Stimulated activated naive CD8-positive, alpha-beta T cell treated with anti-CD3 and anti-CD28 coated beads, Interleukin-15, amount 100 ng/mL, for 72 hours (primary cell): ENCODE measurements at regions not wholly inside any gene's neighbourhood (a gene's known extent, or its start where the extent isn't known, plus 50 kb on each side); places are given as distances from the start of the nearest gene placed in this dataset.
"Not testable (repeated sequence)": the region's sequence is repeated elsewhere in the genome, so short reads cannot be mapped to it uniquely, and the experiment has no call there.

Experiments
- ATAC-seq: fragments of 150-1000 bp; cut with Tn5 transposase; 2 replicates; pipeline ENCODE4 v1.10.0; 2021; ENCODE audit warnings: mild to moderate bottlenecking, moderate library complexity
- DNase-seq, 2 donors: peaks; one replicate each; pipeline ENCODE4 v3.0.0; 2021 to 2022
- H3K27ac Mint-ChIP-seq, 2 donors: one replicate each; pipeline ENCODE4 v1.8.0; 2022; ENCODE audit warnings: mild to moderate bottlenecking in 2 of 2, mixed read lengths in 2 of 2, moderate library complexity in 2 of 2
- H3K27me3 Mint-ChIP-seq: one replicate; pipeline ENCODE4 v1.8.0; 2022; ENCODE audit warnings: mixed read lengths
- H3K4me1 Mint-ChIP-seq: one replicate; pipeline ENCODE4 v1.8.0; 2022; ENCODE audit warnings: mild to moderate bottlenecking, mixed read lengths
- H3K4me3 Mint-ChIP-seq, 2 donors: one replicate each; pipeline ENCODE4 v1.8.0; 2022; ENCODE audit warnings: mild to moderate bottlenecking in 2 of 2, mixed read lengths in 2 of 2, moderate library complexity in 1 of 2
- H3K9me3 Mint-ChIP-seq, 2 donors: one replicate each; pipeline ENCODE4 v1.8.0; 2022; ENCODE audit warnings: mixed read lengths in 2 of 2

DNA sequence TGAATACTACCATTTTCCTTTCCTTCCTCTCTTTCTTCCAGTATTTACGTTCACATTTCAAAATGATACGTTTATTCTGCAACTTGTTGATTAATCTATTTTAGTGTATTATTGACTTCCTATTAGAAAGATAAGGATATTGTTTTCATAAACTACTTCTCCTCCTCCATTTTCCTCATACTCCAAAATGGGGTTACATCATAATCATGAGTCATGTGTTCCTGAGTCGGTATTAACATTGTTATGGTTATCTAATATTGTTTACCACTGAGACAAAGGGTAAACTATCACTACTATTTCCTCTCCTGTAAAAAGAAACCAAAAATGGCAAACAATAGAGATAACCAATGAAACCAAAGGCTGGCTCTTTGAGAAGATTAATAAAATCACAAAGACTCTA is 126.5 kb upstream of the CDYL start:
- Mint-ChIP-seq H3K4me3 (no peak overlapping the region), H3K27ac (no peak overlapping the region), H3K9me3 (no peaks in the 10 kb centered on the region), H3K4me1 (peaks cover 8% of the 10 kb centered on the region), H3K27me3 (peaks cover 46% of the 10 kb centered on the region)
- ATAC-seq = no peak
- no peak for DNase-seq

DNA sequence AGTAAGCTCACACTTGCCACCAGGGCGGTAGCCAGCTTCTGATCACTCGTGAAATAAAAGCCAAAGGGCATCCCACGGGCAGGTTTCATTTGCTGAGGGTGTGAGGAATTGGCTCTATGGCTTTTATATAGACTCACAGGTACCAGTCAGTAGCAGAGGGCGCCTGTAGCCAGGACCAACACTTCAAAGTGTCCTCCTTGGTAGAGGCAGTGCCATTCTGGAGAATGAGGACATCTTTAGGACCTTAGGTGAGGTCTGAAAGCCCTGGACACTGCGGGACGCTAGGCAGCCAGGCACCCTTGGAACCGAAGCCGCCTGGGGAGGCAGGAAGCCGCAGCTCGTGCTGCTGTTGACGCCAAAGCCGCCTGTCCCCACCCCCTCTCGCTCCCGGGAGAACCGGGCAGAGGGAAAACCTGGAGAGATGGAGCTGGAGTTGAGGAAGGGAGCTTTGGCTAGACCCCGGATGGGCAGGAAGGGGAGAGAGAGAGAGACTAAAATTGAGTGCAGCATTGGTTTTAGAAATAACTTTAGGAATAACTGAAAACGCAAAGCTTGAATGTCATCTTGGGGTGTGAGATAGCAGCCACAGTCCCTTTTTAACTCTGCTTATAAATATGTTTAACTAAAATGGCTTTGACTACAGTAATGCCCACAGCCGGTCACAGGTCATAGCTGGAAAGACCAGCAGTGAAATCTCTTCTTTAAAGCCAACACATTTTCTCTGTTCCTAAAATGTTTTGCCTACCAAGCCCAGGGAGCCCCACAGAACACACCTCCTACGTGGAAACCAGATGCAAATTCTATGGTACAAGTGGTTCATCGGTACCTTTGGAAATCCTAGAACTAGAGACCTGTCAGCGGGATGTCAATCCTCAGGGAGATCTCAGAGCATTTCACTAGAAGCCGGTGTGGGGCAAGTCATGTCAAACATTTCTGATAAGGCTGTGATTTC is 128.5 kb upstream of the CDYL start:
- ATAC-seq = peak; percentile 62
- peaks cover 47% of the 10 kb centered on the region for H3K27me3 Mint-ChIP-seq
- peak overlapping the region; percentile 60 to 78 for H3K4me3 Mint-ChIP-seq
- no peak overlapping the region for H3K27ac Mint-ChIP-seq
- H3K9me3 Mint-ChIP-seq = no peaks in the 10 kb centered on the region
- peaks cover 8% of the 10 kb centered on the region for H3K4me1 Mint-ChIP-seq
- DNase-seq = peak; percentile 19 to 28

DNA sequence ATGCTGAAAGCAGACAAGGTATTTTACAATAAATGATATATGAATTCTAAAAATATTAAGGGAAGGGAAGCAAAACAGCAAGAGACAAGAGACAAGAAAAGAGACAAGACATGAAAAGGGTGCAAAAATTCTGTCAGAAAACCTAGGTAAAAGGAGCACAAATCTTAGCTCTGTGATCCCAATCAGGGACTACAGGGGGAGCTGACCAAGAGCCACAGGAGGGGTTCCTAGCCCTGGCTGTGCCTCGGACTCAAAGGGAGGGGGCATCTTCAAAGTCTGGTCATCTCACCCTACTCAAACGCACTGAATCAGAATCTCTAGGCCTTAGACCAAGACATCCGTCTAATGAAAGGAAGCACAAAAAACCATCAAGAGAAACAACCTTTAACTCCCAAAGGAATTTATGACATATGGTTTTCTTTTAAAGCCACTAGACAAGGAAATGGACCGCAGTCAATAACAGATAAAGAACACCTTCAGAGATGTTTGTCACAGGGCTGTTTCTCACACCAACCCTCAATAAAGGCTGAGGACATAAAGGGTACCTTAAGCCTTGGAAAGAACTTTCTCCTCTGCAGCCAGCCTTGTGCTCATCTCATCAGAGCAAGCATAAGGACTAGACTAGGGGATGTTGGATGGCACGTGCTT is 130.4 kb upstream of the CDYL start:
- peak overlapping the region in 1 of 2 donors; percentile 7 for H3K27ac Mint-ChIP-seq
- peaks cover 54% of the 10 kb centered on the region for H3K27me3 Mint-ChIP-seq
- H3K4me1 Mint-ChIP-seq = peaks cover 8% of the 10 kb centered on the region
- H3K9me3 Mint-ChIP-seq = no peaks in the 10 kb centered on the region
- ATAC-seq = no peak
- DNase-seq = no peak
- no peak overlapping the region for H3K4me3 Mint-ChIP-seq

DNA sequence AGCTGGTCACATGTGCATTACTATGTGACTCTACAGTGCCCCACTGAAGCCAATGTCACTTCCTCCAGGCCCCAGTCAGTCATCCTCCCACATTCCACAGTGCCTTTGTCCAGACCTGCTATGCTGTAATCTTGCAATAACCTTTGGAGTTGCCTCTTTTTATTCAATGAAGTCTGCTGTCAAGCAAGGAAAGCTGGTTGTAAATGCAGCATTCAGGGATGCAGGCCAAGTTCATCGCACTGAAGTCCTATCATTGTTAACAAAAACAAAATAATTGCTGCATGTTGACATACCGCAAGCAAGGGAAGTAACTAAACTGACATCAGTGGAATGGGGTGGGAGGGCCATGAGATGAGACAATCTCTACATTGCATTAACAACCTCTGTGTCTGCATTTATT is 131.2 kb upstream of the CDYL start:
- Mint-ChIP-seq H3K27me3 (peaks cover 60% of the 10 kb centered on the region), H3K27ac (no peak overlapping the region), H3K4me3 (no peak overlapping the region), H3K4me1 (peaks cover 8% of the 10 kb centered on the region), H3K9me3 (no peaks in the 10 kb centered on the region)
- ATAC-seq = no peak
- DNase-seq = no peak

DNA sequence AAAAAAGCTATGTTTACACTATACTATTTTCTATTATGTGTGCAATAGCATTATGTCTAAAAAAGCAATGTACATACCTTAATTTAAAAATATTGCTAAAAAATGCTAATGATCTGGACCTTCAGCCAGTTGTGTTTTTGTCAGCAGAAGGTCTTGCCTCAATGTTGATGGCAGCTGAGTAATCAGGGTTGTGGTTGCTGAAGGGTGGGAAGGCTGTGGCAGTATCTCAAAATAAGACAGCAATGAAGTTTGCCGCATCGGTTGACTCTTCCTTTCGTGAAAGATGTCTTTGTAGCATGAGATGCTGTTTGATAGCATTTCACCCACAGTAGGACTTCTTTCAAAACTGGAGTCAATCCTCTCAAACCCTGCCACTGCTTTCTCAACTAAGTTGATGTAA is 134.7 kb upstream of the CDYL start:
- peaks cover 13 to 16% of the 10 kb centered on the region in 2 donors for H3K9me3 Mint-ChIP-seq
- ATAC-seq = no peak
- peaks cover 14% of the 10 kb centered on the region for H3K4me1 Mint-ChIP-seq
- no peak overlapping the region for H3K27ac Mint-ChIP-seq
- DNase-seq = no peak
- H3K4me3 Mint-ChIP-seq = no peak overlapping the region
- H3K27me3 Mint-ChIP-seq = peaks cover 41% of the 10 kb centered on the region

DNA sequence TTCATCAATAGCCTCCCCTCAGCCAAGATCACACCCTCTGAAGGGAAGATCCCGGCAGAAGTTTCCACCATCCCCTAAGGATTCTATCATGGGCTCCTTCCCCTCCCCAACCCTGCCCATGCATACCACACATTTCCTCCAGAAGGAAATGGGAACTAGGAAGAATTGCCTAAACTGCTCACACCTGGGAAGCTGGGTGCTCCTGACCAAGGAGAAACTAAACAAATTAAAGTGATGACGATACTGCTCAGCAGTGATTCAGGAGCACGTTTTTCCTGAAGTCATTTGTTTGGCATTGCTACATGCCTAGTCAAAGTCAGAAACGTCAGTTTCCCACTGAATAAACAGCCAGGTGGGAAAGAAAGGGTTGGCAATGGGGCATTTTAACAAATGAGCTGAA is 136.1 kb upstream of the CDYL start:
- Mint-ChIP-seq H3K9me3 (peaks cover 16 to 20% of the 10 kb centered on the region in 2 donors), H3K27ac (no peak overlapping the region), H3K4me3 (no peak overlapping the region), H3K4me1 (peaks cover 14% of the 10 kb centered on the region), H3K27me3 (peaks cover 31% of the 10 kb centered on the region)
- DNase-seq (no peak), ATAC-seq (no peak)

DNA sequence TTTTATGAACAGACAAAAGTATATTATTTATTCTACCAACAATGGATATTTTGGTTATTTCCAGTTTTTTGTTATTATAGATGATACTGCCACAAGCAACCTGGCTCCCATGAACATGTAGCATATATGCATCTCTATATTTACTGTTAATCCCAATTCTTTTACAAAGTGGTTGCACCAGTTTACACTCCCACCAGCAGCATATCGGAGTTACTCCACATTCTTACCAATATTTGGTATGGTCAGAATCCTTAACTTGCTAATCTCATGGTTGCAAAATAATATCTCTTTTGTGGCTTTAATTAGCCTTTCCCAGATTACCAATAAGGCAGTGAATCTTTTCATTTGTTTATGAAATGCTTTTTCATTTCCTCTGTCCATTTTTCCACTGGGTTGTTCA is 137.6 kb upstream of the CDYL start:
- no peak for ATAC-seq
- Mint-ChIP-seq H3K4me1 (peaks cover 14% of the 10 kb centered on the region), H3K9me3 (peaks cover 16 to 20% of the 10 kb centered on the region in 2 donors), H3K27ac (peak overlapping the region in 1 of 2 donors; percentile 77), H3K4me3 (no peak overlapping the region), H3K27me3 (peaks cover 26% of the 10 kb centered on the region)
- no peak for DNase-seq

DNA sequence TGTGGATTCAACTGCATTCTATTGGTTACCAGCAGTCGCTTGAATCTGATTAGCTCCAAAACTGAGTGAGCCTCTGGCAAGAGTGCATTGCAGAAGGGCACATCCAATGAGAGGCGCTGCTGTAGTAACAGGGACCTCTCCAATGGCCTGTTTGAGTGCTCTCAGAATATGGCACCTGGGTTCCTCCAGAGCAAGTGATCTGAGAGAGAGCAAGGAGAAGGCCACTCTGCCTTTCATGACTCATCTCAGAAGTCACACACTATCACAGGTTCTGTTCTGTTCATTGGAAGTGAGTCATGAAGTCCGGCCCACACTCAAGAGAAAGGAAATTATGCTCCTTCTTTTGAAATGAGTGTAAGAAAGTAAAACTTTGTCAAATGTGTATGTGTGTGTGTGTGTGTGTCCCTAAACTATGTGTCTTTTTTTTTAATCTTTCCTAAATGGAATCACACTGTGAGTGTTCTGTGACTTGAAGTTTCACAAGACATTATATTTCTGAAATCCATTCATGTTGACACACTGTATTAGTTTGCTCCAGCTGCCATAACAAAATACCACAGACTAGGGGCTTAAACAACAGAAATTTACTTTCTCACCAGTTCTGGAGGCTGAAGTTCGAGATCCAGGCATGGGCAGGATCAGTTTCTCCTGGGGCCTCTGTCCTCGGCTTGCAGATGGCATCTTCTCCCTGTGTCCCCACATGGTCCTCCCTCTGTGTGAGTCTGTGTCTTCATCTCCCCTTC is 138.3 kb upstream of the CDYL start:
- peak; percentile 38 to 72 for DNase-seq
- Mint-ChIP-seq H3K4me3 (peak overlapping the region in 1 of 2 donors; percentile 13), H3K27me3 (peaks cover 26% of the 10 kb centered on the region)

DNA sequence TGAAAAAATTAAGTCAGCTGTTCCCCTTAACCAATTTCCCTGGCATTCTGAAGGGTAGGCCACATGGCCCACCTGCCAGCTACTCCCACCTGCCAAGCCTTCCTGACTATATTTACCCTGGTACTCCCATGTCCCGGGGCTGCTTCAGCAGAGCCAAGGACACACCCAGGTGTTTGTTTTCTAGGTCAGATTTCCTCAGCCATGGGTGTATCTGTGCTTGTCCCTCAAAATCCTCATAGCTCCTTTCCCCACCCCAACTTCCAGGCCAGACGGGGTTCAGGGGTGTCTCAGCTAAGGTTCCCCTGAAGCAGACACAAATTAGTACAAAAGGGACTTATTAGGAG is 139.4 kb upstream of the CDYL start:
- Mint-ChIP-seq H3K9me3 (peaks cover 16 to 20% of the 10 kb centered on the region in 2 donors), H3K27me3 (peaks cover 22% of the 10 kb centered on the region), H3K27ac (peak overlapping the region in 1 of 2 donors; percentile 82), H3K4me3 (no peak overlapping the region), H3K4me1 (peaks cover 14% of the 10 kb centered on the region)
- ATAC-seq (no peak), DNase-seq (no peak)

More for the DNA sequence above, 138.3 kb upstream of the CDYL start:
- ATAC-seq = peak; percentile 100
- Mint-ChIP-seq H3K27ac (peak overlapping the region in 1 of 2 donors; percentile 77), H3K9me3 (peaks cover 16 to 20% of the 10 kb centered on the region in 2 donors), H3K4me1 (peaks cover 14% of the 10 kb centered on the region)

DNA sequence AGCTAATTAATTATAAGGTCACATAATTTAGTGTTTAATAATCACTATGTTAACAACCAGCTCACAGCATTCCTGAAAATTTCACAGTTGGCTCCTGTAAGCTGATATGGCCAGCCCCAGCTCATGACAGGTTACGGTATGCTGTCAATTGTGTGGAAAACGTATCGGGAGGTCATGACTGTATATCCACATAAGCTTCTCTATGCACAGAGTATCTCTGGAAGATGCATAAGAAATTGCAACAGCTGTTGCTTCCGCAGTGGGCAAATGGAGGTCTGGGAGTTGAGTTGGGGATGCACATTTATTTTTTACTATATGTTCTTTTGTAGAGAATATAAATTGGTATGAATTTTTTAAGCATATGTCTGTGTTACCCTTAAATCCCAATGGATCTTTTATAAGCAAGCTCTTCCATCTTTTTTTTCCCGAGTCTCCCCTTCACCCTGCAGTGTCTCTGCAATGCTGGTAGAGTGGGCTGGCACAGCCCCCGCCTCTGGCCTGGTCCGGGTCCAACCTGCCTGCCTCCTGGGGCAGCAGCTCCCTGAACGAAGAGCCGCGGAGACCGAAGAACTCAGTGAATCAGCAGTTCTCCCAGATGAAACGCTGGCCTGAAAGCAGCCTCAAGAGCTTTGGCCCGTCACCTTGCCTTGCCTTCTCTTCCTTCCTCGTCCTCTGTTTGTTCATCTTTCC is 139.9 kb upstream of the CDYL start:
- no peak for DNase-seq
- peaks cover 14% of the 10 kb centered on the region for H3K4me1 Mint-ChIP-seq
- H3K27me3 Mint-ChIP-seq = peaks cover 19% of the 10 kb centered on the region
- no peak overlapping the region for H3K4me3 Mint-ChIP-seq
- peaks cover 16 to 20% of the 10 kb centered on the region in 2 donors for H3K9me3 Mint-ChIP-seq
- peak overlapping the region in 1 of 2 donors; percentile 82 for H3K27ac Mint-ChIP-seq
- no peak for ATAC-seq

DNA sequence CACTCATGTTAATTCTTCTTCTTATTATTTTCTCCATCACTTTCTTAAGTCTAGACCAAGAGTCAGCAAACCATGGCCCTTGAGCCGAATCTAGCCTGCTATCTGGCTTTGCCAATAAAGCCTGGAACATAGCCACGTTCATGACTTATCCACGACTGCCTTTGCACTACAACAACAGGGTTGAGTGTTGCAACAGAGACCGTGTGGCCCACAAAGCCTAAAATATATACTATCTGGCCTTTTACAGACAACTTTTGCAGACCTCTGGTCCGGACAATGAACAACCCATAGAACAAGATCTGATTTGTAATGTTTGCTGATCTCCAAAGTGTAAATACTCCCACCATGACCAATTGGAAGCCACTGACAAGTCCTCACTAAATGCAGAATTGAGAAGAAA is 140.5 kb upstream of the CDYL start:
- H3K27me3 Mint-ChIP-seq = peaks cover 17% of the 10 kb centered on the region
- ATAC-seq = no peak
- no peak overlapping the region for H3K27ac Mint-ChIP-seq
- no peak for DNase-seq
- H3K4me3 Mint-ChIP-seq = no peak overlapping the region
- H3K9me3 Mint-ChIP-seq = peaks cover 16 to 25% of the 10 kb centered on the region in 2 donors
- peaks cover 14% of the 10 kb centered on the region for H3K4me1 Mint-ChIP-seq

DNA sequence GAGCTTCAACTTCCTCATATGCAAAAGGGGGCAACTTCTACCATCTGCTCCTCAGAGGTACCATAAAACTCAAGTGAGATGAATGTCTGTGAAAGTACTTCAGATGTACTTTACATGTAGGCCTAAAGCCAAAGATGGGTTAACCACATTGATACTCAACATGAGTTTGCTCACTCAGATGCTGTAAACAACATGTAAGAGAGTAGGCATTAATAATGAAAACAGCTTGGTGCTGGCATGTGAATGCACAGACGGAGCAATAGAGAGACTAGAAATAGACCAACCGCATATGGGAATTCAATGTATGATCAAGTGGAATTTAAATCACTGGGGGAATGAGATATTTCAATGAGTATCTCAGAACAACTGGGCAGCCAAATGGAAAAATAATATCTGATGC is 143.8 kb upstream of the CDYL start:
- peaks cover 3% of the 10 kb centered on the region for H3K4me1 Mint-ChIP-seq
- DNase-seq = no peak
- no peaks in the 10 kb centered on the region for H3K27me3 Mint-ChIP-seq
- no peak overlapping the region for H3K4me3 Mint-ChIP-seq
- H3K27ac Mint-ChIP-seq = no peak overlapping the region
- H3K9me3 Mint-ChIP-seq = peaks cover 17 to 37% of the 10 kb centered on the region in 2 donors
- no peak for ATAC-seq

DNA sequence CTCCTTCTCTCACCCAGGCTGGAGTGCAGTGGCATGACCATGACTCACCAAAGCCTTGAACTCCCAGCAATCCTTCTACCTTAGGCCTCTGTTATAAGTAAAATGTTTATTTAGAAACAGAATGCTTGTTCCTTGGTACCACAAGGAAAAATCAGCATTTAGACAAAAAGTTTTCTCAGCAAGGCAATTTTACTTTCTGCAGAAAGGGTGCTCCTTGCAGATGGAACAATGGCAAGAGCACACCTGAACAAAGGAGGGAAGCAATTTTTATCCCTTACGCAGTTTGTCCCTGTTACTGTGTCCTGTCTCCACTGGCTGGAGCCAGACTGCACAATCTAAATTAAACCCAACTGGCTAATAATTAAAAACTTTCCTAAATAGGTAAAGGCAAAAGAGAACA is 146.4 kb upstream of the CDYL start:
- not testable (repeated sequence) for ATAC-seq, H3K4me3 Mint-ChIP-seq, H3K27ac Mint-ChIP-seq, H3K27me3 Mint-ChIP-seq, DNase-seq, H3K4me1 Mint-ChIP-seq
- H3K9me3 Mint-ChIP-seq = peaks cover 12 to 23% of the 10 kb centered on the region in 2 donors

DNA sequence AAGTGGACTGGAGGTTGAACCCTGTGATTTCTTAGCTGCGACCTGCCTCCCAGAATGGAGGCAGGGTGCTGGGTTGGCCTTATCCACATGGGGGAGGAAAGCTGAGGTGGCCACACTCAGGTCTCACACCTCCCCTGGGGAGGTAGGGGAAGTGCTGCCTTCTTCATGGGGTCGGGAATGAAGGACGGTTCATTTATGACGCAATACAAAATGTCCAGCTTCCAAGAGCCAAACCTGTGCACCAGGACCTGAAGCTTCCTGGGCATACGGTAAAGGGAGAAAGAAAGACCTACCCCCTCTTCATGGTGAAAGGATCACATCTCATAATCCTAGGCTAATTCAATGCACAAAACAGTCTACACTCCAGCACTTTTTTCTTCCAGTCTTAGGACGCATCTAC is 150.6 kb upstream of the CDYL start:
- Mint-ChIP-seq H3K9me3 (peaks cover 12 to 17% of the 10 kb centered on the region in 2 donors), H3K4me3 (no peak overlapping the region), H3K4me1 (no peaks in the 10 kb centered on the region), H3K27ac (no peak overlapping the region), H3K27me3 (no peaks in the 10 kb centered on the region)
- no peak for ATAC-seq
- DNase-seq = no peak

DNA sequence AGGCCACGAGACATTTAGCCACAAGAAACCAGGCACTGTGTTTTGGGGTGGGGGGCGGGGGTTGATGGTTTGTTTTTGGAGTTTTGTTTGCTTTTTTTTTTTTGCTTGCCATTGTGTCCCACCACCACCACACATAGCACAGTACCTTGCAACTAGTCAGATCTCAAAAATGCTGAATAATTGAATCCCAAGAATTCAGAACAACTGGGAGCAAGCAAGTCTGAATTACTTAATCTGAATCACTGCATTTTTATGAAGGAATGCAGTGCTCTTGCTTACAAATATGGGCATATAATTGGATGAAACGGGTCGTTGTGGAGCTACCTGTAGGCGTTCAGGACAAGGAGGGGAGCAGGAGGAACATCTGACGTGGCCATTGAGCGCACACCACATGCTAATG is 151.5 kb upstream of the CDYL start:
- ATAC-seq (no peak), DNase-seq (no peak)
- Mint-ChIP-seq H3K4me1 (no peaks in the 10 kb centered on the region), H3K9me3 (peaks cover 7 to 9% of the 10 kb centered on the region in 2 donors), H3K4me3 (no peak overlapping the region), H3K27me3 (no peaks in the 10 kb centered on the region), H3K27ac (no peak overlapping the region)
